ENCODE measurements at regions not wholly inside any gene's neighbourhood (a gene's known extent, or its start where the extent isn't known, plus 50 kb on each side); places are given as distances from the start of the nearest gene placed in this dataset.

DNA sequence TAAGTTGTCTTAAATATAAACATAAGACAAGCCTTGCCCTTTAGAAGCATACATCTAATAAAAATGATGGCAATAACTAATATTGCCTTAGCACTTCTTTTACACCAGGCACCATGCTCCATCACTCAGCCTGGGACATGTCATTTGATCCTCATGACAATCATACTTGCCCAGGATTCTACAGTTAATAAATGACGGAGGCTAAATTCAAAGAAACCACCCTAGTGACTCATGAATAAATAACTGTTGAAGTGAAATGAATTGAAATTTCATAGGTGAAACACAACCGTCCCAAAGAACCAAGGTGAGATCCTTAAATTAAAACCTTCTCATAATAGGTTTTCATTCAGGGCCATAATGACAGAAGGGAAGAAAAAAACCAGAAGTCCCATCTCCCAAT lies 89.5 kb downstream of the GRIN2B start:
- TF ChIP-seq, protein P1, sequence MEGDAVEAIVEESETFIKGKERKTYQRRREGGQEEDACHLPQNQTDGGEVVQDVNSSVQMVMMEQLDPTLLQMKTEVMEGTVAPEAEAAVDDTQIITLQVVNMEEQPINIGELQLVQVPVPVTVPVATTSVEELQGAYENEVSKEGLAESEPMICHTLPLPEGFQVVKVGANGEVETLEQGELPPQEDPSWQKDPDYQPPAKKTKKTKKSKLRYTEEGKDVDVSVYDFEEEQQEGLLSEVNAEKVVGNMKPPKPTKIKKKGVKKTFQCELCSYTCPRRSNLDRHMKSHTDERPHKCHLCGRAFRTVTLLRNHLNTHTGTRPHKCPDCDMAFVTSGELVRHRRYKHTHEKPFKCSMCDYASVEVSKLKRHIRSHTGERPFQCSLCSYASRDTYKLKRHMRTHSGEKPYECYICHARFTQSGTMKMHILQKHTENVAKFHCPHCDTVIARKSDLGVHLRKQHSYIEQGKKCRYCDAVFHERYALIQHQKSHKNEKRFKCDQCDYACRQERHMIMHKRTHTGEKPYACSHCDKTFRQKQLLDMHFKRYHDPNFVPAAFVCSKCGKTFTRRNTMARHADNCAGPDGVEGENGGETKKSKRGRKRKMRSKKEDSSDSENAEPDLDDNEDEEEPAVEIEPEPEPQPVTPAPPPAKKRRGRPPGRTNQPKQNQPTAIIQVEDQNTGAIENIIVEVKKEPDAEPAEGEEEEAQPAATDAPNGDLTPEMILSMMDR (IDR thresholded peaks at IDR 0.05; ENCODE audit: insufficient read depth, low read length): no peak
- TF ChIP-seq POLR2AphosphoS5 (IDR thresholded peaks at IDR 0.05; ENCODE audit: low read depth): no peak
